ENCODE measurements at regions not wholly inside any gene's neighbourhood (a gene's known extent, or its start where the extent isn't known, plus 50 kb on each side); places are given as distances from the start of the nearest gene placed in this dataset.

DNA sequence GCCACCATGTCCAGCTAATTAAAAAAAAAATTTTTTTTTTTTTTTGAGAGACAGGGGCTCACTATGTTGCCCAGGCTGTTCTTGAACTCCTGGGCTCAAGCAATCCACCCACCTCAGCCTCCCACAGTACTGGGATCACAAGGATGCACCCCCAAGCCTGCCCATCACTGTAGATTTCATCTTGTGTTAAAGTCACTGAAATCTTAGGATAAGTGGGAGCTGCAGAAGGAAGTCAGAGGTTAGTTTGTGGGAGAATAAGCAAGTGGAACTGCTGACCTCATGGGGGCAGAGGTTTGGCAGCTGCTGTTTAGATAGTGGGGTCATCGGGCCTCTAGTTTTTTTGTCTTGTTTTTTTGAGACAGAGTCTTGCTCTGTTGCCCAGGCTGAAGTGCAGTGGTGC is 59.7 kb upstream of the MAX start:
- Histone ChIP-seq H4K91ac (ENCODE audit: low read depth, low read length) (no peak overlapping the region), H2BK12ac (ENCODE audit: low read length) (no peak overlapping the region), H3K14ac (ENCODE audit: low read length) (no peak overlapping the region), H3K79me2 (ENCODE audit: control insufficient read depth, insufficient read depth, low read length, poor library complexity) (no peaks in the 10 kb centered on the region), H4K12ac (ENCODE audit: low read depth, low read length) (no peak overlapping the region), H3K23ac (ENCODE audit: low read length) (no peak overlapping the region), H3K9ac (ENCODE audit: low read length) (no peak overlapping the region), H3K4me2 (ENCODE audit: low read length) (no peak overlapping the region), H3K4me1 (ENCODE audit: control insufficient read depth in 1 of 2, insufficient read depth in 2 of 2, low read length in 2 of 2) (peaks cover 0 to 9% of the 10 kb centered on the region in 2 experiments), H3K79me1 (ENCODE audit: low read length) (peaks cover 3% of the 10 kb centered on the region), H3K27ac (ENCODE audit: low read depth, low read length) (no peak overlapping the region), H4K8ac (ENCODE audit: low read depth, low read length) (no peak overlapping the region), H3K4ac (ENCODE audit: low read depth, low read length) (no peak overlapping the region), H2BK120ac (ENCODE audit: insufficient read depth, low read length, poor library complexity) (no peak overlapping the region), H2AK5ac (ENCODE audit: low read length) (no peak overlapping the region), H3K4me3 (ENCODE audit: low read depth, low read length) (no peak overlapping the region), H2BK5ac (ENCODE audit: low read depth, low read length, poor library complexity) (no peak overlapping the region), H3K36me3 (ENCODE audit: control insufficient read depth in 1 of 2, insufficient read depth in 2 of 2, low read length in 2 of 2) (no peaks in the 10 kb centered on the region), H3K18ac (ENCODE audit: low read length) (no peak overlapping the region), H2AFZ (ENCODE audit: insufficient read depth, low read length, poor library complexity) (no peak overlapping the region), H3K9me3 (ENCODE audit: insufficient read depth, low read depth, low read length) (no peaks in the 10 kb centered on the region), H3K27me3 (ENCODE audit: insufficient read depth, low read length) (no peaks in the 10 kb centered on the region)
- no CpG with 5 or more reads among the region's 1 CpG for WGBS (ENCODE audit: extremely low coverage, insufficient coverage, insufficient read length)
- DNase-seq = no peak

DNA sequence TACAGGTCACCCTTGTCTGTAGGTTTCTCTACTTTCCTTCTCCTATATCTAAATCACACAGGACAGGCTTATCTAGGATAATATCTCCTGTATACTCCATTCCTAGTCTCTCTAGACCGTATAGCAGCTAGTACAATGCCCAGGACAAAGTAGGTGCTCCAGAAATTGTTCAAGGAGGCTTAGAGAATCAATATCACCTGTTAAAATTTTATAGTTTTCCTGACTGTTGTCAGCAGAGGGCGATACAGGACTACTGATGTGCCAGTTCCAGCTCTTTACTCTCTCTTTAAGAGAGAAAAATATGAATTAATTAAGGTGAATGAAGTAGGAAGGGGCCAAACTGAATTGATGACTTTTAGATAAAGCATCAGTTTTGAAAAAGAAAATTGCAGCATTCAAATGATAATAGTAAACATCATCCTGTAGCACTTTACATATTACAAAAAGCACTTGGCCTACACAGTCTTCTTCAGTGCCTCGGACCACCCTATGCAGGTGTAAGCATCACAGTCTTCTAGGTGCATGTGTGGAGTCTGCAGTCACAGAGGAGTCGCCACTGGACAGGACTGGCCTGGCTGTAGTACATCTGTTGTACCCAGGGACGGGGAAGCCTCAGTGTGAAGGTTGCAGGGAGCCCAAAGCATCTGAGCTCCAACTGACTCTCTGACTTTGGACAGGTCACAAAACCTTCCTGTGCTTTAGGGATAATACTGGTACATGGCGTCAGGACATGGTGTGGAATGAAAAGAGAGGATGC is 61.9 kb upstream of the MAX start:
- no peak overlapping the region for H3K9ac ChIP-seq (ENCODE audit: low read length)
- H3K27ac ChIP-seq (ENCODE audit: low read depth, low read length) = no peak overlapping the region
- H3K14ac ChIP-seq (ENCODE audit: low read length) = no peak overlapping the region
- no peaks in the 10 kb centered on the region for H3K36me3 ChIP-seq (ENCODE audit: control insufficient read depth in 1 of 2, insufficient read depth in 2 of 2, low read length in 2 of 2)
- no peaks in the 10 kb centered on the region for H3K79me2 ChIP-seq (ENCODE audit: control insufficient read depth, insufficient read depth, low read length, poor library complexity)
- no peak overlapping the region for H4K91ac ChIP-seq (ENCODE audit: low read depth, low read length)
- H3K27me3 ChIP-seq (ENCODE audit: insufficient read depth, low read length) = no peaks in the 10 kb centered on the region
- WGBS (ENCODE audit: extremely low coverage, insufficient coverage, insufficient read length) = no CpG with 5 or more reads among the region's 6 CpGs
- no peak overlapping the region for H3K18ac ChIP-seq (ENCODE audit: low read length)
- no peak overlapping the region for H4K8ac ChIP-seq (ENCODE audit: low read depth, low read length)
- H3K4ac ChIP-seq (ENCODE audit: low read depth, low read length) = no peak overlapping the region
- H3K9me3 ChIP-seq (ENCODE audit: insufficient read depth, low read depth, low read length) = no peaks in the 10 kb centered on the region
- no peak overlapping the region for H2BK120ac ChIP-seq (ENCODE audit: insufficient read depth, low read length, poor library complexity)
- no peak overlapping the region for H3K23ac ChIP-seq (ENCODE audit: low read length)
- no peak overlapping the region for H2BK12ac ChIP-seq (ENCODE audit: low read length)
- no peak overlapping the region for H2BK5ac ChIP-seq (ENCODE audit: low read depth, low read length, poor library complexity)
- no peak overlapping the region for H2AFZ ChIP-seq (ENCODE audit: insufficient read depth, low read length, poor library complexity)
- no peak overlapping the region for H2AK5ac ChIP-seq (ENCODE audit: low read length)
- no peak overlapping the region for H4K12ac ChIP-seq (ENCODE audit: low read depth, low read length)
- peak in 1 of 2 donors; percentile 73 for DNase-seq
- H3K4me2 ChIP-seq (ENCODE audit: low read length) = no peak overlapping the region
- H3K4me3 ChIP-seq (ENCODE audit: low read depth, low read length) = no peak overlapping the region
- peaks cover 4% of the 10 kb centered on the region for H3K79me1 ChIP-seq (ENCODE audit: low read length)
- H3K4me1 ChIP-seq (ENCODE audit: control insufficient read depth in 1 of 2, insufficient read depth in 2 of 2, low read length in 2 of 2) = peaks cover 0 to 9% of the 10 kb centered on the region in 2 experiments

DNA sequence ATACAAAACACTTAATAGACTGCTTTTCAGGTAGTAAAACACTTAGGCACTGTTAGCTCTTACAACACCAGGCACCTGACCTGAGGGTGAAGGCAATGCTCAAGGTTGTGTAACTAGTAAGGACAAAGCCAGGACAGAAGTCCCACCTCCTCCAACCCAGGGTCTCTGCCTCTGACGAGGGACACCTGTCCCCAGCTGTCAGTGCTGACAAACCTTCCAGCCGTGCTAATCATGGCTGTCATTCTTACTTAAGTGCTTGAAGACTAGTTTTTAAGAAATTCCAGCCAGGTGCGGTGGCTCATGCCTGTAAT is 62.5 kb upstream of the MAX start:
- no peak overlapping the region for H3K14ac ChIP-seq (ENCODE audit: low read length)
- no peak overlapping the region for H3K9ac ChIP-seq (ENCODE audit: low read length)
- DNase-seq = peak; percentile 95 to 97
- no peak overlapping the region for H4K8ac ChIP-seq (ENCODE audit: low read depth, low read length)
- H3K9me3 ChIP-seq (ENCODE audit: insufficient read depth, low read depth, low read length) = no peaks in the 10 kb centered on the region
- H3K79me2 ChIP-seq (ENCODE audit: control insufficient read depth, insufficient read depth, low read length, poor library complexity) = no peaks in the 10 kb centered on the region
- H3K27ac ChIP-seq (ENCODE audit: low read depth, low read length) = no peak overlapping the region
- no peak overlapping the region for H3K4ac ChIP-seq (ENCODE audit: low read depth, low read length)
- peaks cover 0 to 8% of the 10 kb centered on the region in 2 experiments for H3K4me1 ChIP-seq (ENCODE audit: control insufficient read depth in 1 of 2, insufficient read depth in 2 of 2, low read length in 2 of 2)
- no peaks in the 10 kb centered on the region for H3K27me3 ChIP-seq (ENCODE audit: insufficient read depth, low read length)
- no peak overlapping the region for H2BK12ac ChIP-seq (ENCODE audit: low read length)
- H3K18ac ChIP-seq (ENCODE audit: low read length) = no peak overlapping the region
- H2AFZ ChIP-seq (ENCODE audit: insufficient read depth, low read length, poor library complexity) = no peak overlapping the region
- H4K91ac ChIP-seq (ENCODE audit: low read depth, low read length) = no peak overlapping the region
- H3K79me1 ChIP-seq (ENCODE audit: low read length) = peaks cover 4% of the 10 kb centered on the region
- H2BK5ac ChIP-seq (ENCODE audit: low read depth, low read length, poor library complexity) = no peak overlapping the region
- H2AK5ac ChIP-seq (ENCODE audit: low read length) = no peak overlapping the region
- WGBS (ENCODE audit: extremely low coverage, insufficient coverage, insufficient read length) = no CpG with 5 or more reads among the region's 3 CpGs
- no peak overlapping the region for H3K23ac ChIP-seq (ENCODE audit: low read length)
- H3K4me3 ChIP-seq (ENCODE audit: low read depth, low read length) = no peak overlapping the region
- H2BK120ac ChIP-seq (ENCODE audit: insufficient read depth, low read length, poor library complexity) = no peak overlapping the region
- H3K4me2 ChIP-seq (ENCODE audit: low read length) = no peak overlapping the region
- H4K12ac ChIP-seq (ENCODE audit: low read depth, low read length) = no peak overlapping the region
- H3K36me3 ChIP-seq (ENCODE audit: control insufficient read depth in 1 of 2, insufficient read depth in 2 of 2, low read length in 2 of 2) = no peaks in the 10 kb centered on the region

DNA sequence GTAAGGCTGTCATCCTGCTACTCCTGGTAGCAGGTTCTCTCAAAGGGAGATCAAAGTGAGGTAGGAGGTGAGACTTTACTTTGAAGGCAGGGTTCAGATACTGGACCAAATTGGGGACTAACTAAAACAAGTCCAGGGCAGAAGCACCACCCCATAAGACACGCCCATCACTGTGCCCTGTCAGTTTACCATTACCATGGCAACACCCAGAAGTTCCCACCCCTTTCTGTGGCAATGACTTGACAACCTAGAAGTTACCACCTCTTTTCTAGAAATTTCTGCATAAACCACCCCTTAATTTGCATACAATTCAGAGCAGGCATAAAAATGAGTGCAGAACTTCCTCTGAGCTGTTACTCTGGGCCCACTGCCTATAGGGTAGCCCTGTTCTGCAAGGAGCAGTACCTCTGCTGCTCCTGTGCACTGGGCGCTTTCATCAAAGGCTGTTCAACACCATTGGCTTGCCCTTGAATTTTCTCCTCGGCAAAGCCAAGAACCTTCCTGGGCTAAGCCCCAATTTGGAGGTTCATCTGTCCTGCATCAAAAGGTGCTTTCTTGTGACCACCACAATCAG is 64.8 kb upstream of the MAX start:
- no peak overlapping the region for H3K9ac ChIP-seq (ENCODE audit: low read length)
- H2AK5ac ChIP-seq (ENCODE audit: low read length) = no peak overlapping the region
- H2AFZ ChIP-seq (ENCODE audit: insufficient read depth, low read length, poor library complexity) = no peak overlapping the region
- H3K27me3 ChIP-seq (ENCODE audit: insufficient read depth, low read length) = no peaks in the 10 kb centered on the region
- no peak overlapping the region for H2BK5ac ChIP-seq (ENCODE audit: low read depth, low read length, poor library complexity)
- no peak overlapping the region for H4K8ac ChIP-seq (ENCODE audit: low read depth, low read length)
- peaks cover 6% of the 10 kb centered on the region for H3K79me1 ChIP-seq (ENCODE audit: low read length)
- H3K18ac ChIP-seq (ENCODE audit: low read length) = no peak overlapping the region
- peaks cover 3 to 13% of the 10 kb centered on the region in 2 experiments for H3K4me1 ChIP-seq (ENCODE audit: control insufficient read depth in 1 of 2, insufficient read depth in 2 of 2, low read length in 2 of 2)
- H3K14ac ChIP-seq (ENCODE audit: low read length) = peak overlapping the region; percentile 65
- H3K4me3 ChIP-seq (ENCODE audit: low read depth, low read length) = no peak overlapping the region
- H3K4me2 ChIP-seq (ENCODE audit: low read length) = no peak overlapping the region
- H3K9me3 ChIP-seq (ENCODE audit: insufficient read depth, low read depth, low read length) = no peaks in the 10 kb centered on the region
- no peak overlapping the region for H3K27ac ChIP-seq (ENCODE audit: low read depth, low read length)
- no peak overlapping the region for H4K12ac ChIP-seq (ENCODE audit: low read depth, low read length)
- DNase-seq = no peak
- H3K4ac ChIP-seq (ENCODE audit: low read depth, low read length) = no peak overlapping the region
- no peaks in the 10 kb centered on the region for H3K79me2 ChIP-seq (ENCODE audit: control insufficient read depth, insufficient read depth, low read length, poor library complexity)
- no peak overlapping the region for H2BK120ac ChIP-seq (ENCODE audit: insufficient read depth, low read length, poor library complexity)
- no peaks in the 10 kb centered on the region for H3K36me3 ChIP-seq (ENCODE audit: control insufficient read depth in 1 of 2, insufficient read depth in 2 of 2, low read length in 2 of 2)
- peak overlapping the region; percentile 85 for H2BK12ac ChIP-seq (ENCODE audit: low read length)
- H3K23ac ChIP-seq (ENCODE audit: low read length) = no peak overlapping the region
- no CpG with 5 or more reads among the region's 3 CpGs for WGBS (ENCODE audit: extremely low coverage, insufficient coverage, insufficient read length)
- H4K91ac ChIP-seq (ENCODE audit: low read depth, low read length) = no peak overlapping the region

Data from trophoblast cell (in vitro differentiated cells and primary cell).